Endothelial cell of umbilical vein (primary cell): ENCODE measurements at regions not wholly inside any gene's neighbourhood (a gene's known extent, or its start where the extent isn't known, plus 50 kb on each side); places are given as distances from the start of the nearest gene placed in this dataset.

Experiments
- CTCF ChIP-seq, 2 donors: IDR thresholded peaks; 1 replicate in 1 of 2; 2 replicates in 1 of 2; pipeline ENCODE4 v1.5.1; 2011; ENCODE audit warnings: low read length in 2 of 2, mild to moderate bottlenecking in 2 of 2, moderate library complexity in 2 of 2, control low read depth in 1 of 2, inconsistent platforms in 1 of 2, low read depth in 1 of 2; ENCODE audit not compliant: insufficient read depth in 1 of 2; ENCODE audit errors: extremely low read depth in 1 of 2
- EZH2 ChIP-seq: IDR thresholded peaks from 2 replicates; pipeline ENCODE4 v1.6.1; 2012; ENCODE audit warnings: borderline replicate concordance, low read depth, mild to moderate bottlenecking, moderate library complexity, low read length, inconsistent platforms; ENCODE audit not compliant: severe bottlenecking
- GATA2 ChIP-seq: IDR thresholded peaks from 2 replicates; pipeline ENCODE4 v1.7.0; 2011; ENCODE audit warnings: low read depth, mild to moderate bottlenecking, moderate library complexity, mixed read lengths, low read length; ENCODE audit not compliant: insufficient read length, insufficient read depth
- MAX ChIP-seq: IDR thresholded peaks from 2 replicates; pipeline ENCODE4 v1.6.1; 2011; ENCODE audit not compliant: insufficient read depth, insufficient read length
- POLR2A ChIP-seq: IDR thresholded peaks from 2 replicates; pipeline ENCODE4 v1.6.1; 2012; ENCODE audit warnings: low read depth, mild to moderate bottlenecking, control low read depth, low read length
- POLR2AphosphoS5 ChIP-seq: IDR thresholded peaks from 2 replicates; pipeline ENCODE4 v1.6.1; 2012; ENCODE audit warnings: low read depth, mild to moderate bottlenecking, control low read depth, low read length, moderate library complexity; ENCODE audit not compliant: insufficient read depth

DNA sequence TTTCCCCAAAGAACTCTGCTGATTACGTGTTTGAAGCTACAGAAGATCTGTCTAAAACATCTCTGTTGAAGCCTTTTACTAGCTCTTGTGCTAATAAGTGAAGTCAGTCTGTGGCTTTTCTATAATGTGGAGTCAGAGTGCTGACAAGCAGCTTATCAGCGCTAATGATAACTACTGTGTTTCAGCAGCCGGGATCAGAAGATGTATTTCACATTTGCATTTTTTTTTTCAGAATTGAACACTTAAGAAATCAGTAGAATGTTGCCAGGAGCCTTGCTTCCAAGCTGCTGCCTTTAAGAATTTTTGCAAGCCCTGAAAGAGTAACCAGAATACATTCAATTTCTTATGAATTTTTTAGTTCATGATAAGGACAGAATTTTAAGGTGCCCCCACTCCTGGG is 519.4 kb upstream of the NR5A2 start:
- no peak for TF ChIP-seq CTCF (IDR thresholded peaks at IDR 0.05; ENCODE audit: extremely low read depth in 1 of 2, insufficient read depth in 1 of 2, low read depth in 1 of 2, low read length in 2 of 2)
- no peak for TF ChIP-seq MAX
- TF ChIP-seq GATA2 = no peak
- no peak for TF ChIP-seq POLR2A
- TF ChIP-seq POLR2AphosphoS5 = no peak
- no peak for TF ChIP-seq EZH2
